GM10248 (cell line): ENCODE measurements at regions not wholly inside any gene's neighbourhood (a gene's known extent, or its start where the extent isn't known, plus 50 kb on each side); places are given as distances from the start of the nearest gene placed in this dataset.

Experiments used
- CTCF ChIA-PET: fragments of 300-600 bp; sonication (Branson Sonifier 250); formaldehyde crosslinking; extraction: SDS; loops from one replicate; lab custom pipeline; 2021; ENCODE audit warnings: antibody characterized with exemption; lab: Yijun Ruan, JAX
- POLR2A ChIA-PET: fragments of 350-650 bp; sonication (Branson Sonifier 250); formaldehyde crosslinking; extraction: SDS; loops from one replicate; lab custom pipeline; 2020; ENCODE audit warnings: antibody characterized with exemption; lab: Yijun Ruan, JAX
- DNase-seq: peaks from one replicate; pipeline ENCODE4 v3.0.0; 2012; ENCODE audit errors: extremely low spot score
- TF ChIP-seq, protein P1 (sequence below): IDR thresholded peaks from 2 replicates; pipeline ENCODE4 v1.5.1; 2012; ENCODE audit warnings: mild to moderate bottlenecking, low read depth; ENCODE audit errors: extremely low read depth, missing control alignments, control extremely low read depth

DNA sequence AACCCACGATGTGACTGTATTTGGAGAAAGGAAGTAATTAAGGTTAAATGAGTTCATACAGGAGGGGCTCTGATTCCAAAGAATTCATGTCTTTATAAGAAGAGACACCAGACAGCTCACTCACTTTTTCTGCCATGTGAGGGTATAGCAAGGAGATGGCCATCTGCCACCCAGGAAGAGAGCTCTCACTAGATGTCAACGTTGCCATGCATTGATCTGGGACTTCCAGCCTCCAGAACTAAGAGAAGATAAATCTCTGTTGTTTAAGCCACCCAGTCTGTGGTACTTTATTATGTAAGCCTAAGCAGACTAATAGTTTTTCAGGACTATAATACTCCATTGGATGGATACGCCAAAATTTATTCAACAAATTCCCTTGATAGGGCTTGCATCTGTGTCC, 89.8 kb upstream of the RAD23B start:
- DNase-seq: no peak
- TF ChIP-seq, protein P1, sequence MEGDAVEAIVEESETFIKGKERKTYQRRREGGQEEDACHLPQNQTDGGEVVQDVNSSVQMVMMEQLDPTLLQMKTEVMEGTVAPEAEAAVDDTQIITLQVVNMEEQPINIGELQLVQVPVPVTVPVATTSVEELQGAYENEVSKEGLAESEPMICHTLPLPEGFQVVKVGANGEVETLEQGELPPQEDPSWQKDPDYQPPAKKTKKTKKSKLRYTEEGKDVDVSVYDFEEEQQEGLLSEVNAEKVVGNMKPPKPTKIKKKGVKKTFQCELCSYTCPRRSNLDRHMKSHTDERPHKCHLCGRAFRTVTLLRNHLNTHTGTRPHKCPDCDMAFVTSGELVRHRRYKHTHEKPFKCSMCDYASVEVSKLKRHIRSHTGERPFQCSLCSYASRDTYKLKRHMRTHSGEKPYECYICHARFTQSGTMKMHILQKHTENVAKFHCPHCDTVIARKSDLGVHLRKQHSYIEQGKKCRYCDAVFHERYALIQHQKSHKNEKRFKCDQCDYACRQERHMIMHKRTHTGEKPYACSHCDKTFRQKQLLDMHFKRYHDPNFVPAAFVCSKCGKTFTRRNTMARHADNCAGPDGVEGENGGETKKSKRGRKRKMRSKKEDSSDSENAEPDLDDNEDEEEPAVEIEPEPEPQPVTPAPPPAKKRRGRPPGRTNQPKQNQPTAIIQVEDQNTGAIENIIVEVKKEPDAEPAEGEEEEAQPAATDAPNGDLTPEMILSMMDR: no peak
- CTCF ChIA-PET: interaction anchor here (1.7 kb wide), 1 partner anchor 10 kb away, joined by 5 read pairs; no protein-coding TSS in a partner anchor
- POLR2A ChIA-PET: no interaction called here

DNA sequence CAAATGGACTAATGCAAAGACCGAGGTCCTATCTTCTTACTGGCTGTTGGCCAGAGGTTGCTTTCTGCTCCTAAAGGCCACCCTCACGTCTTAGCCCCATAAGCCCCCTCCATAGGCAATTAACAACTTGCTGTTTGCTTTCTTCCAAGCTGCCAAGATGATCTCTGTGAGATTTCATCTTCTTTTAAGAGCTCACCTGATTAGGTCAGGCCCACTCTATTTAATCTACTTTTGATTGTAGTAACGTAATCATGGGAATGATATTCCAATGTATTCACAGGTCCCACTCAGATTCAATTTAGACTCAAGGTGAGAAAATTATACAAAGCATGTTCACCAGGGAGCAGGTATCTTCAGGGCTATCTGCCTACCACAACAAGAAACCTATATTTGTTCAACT, 84.4 kb upstream of the RAD23B start:
- TF ChIP-seq, protein P1: no peak
- no peak for DNase-seq
- POLR2A ChIA-PET: no interaction called here
- CTCF ChIA-PET: interaction anchor here (1.3 kb wide), 1 partner anchor 21 kb away, joined by 4 read pairs; no protein-coding TSS in a partner anchor

DNA sequence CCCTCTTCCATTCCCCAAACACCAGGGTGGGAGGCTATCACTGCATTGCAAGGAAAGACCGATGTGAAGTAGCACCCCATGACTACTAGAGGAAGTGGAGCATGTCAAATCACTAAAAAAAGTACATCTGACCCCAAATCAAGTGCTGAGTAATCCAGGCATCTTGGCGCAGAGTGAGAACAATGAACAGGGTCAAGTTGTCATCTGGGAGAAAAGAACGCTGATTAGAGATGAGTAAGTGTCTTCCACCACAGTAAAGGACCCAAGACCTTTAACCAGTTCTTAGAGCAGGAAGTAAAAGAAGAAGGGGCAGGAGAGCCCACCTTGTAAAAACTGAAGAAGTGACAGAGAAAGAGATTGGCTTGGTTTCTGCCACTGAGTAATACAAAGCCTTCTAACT, 75.0 kb upstream of the RAD23B start:
- DNase-seq: no peak
- ChIA-PET POLR2A (no interaction called here), CTCF (interaction anchor here (1.2 kb wide), 1 partner anchor 35 kb away, joined by 3 read pairs; no protein-coding TSS in a partner anchor)
- TF ChIP-seq, protein P1: no peak

DNA sequence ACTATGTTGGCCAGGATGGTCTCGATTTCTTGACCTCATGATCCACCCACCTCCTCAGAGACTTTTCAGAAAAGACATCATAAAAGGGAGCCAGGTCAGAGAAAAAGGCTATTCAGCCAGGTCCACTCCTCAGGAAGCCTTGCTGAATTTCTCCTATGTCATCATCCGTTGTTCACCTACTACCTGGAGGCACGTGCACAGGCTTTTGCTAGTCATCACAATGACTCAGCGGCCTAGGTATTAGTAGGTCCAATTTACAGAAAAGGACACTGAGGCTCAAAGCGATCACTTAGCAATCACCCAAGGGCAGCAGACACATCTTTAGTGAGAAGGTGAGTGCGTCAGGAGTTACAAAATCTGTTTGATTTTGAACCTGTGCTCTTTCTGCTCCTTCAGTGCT, 72.3 kb upstream of the RAD23B start:
- DNase-seq: no peak
- POLR2A ChIA-PET: no interaction called here
- CTCF ChIA-PET: no interaction called here
- TF ChIP-seq, protein P1: no peak

DNA sequence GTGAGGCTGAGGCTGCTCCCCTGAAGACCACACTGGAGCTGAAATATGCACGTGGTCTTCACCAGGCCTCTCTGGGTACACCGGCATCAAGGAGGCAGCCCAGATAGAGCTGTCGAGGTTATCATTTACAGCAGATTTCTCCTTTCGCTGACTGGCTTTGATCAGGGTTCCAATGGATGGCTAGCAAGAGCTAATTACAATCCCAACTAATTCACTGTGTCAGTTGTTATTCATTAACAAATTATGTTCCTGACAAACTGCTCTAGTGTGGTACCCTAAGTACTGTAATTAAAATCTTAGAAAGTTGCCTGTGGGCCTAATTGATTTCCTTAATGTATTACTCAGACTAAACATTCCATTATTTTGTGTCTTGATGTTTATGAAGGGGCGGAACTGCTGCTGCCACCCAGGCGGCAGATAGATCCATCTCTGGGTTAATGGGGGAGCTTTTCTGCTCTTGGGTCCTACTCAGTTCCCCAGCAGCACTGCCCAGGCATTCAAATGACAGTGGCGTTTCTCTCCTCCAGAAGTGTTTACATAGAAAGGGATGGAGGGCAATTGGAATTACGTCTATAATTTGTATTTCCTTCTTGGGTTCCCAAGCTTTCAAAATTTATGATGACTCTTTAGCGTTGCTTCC, 71.7 kb upstream of the RAD23B start:
- DNase-seq: no peak
- CTCF ChIA-PET: no interaction called here
- POLR2A ChIA-PET: no interaction called here
- TF ChIP-seq, protein P1: no peak

DNA sequence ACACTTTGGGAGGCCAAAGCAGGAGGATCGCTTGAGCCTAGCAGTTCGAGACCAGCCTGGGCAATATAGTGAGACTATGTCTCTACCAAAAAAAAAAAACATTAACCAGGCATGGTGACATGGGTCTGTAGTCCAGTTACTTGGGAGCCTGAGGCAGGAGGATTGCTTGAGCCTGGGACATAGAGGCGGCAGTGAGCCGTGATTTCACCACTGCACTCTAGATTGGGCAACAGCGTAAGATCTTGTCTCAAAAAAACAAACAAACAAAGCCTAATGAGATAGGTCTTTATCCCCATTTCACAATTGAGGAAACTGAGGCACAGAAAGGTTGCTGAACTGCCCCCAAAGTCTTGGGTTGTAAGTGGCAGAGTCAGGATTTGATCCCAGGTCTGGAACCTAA, 70.5 kb upstream of the RAD23B start:
- POLR2A ChIA-PET: no interaction called here
- DNase-seq: no peak
- TF ChIP-seq, protein P1: no peak
- CTCF ChIA-PET: no interaction called here
